Prostate gland (tissue), 2 donors: ENCODE measurements at regions not wholly inside any gene's neighbourhood (a gene's known extent, or its start where the extent isn't known, plus 50 kb on each side); places are given as distances from the start of the nearest gene placed in this dataset.

ENCODE experiments used
- DNase-seq: peaks from one replicate; pipeline ENCODE4 v3.0.0-alpha.2; 2019; ENCODE audit warnings: low spot score
- H3K27ac ChIP-seq, 2 donors: fragments of 200-600 bp; sonication (generic); 2 replicates each; pipeline ENCODE4 v1.5.1; 2017 to 2019
- H3K27me3 ChIP-seq: fragments of 200-600 bp; sonication (generic); replicated peaks from 2 replicates; pipeline ENCODE4 v1.5.1; 2019; ENCODE audit not compliant: insufficient read depth
- H3K36me3 ChIP-seq, 2 donors: fragments of 200-600 bp; sonication (generic); 1 replicate in 1 of 2; 2 replicates in 1 of 2; pipeline versions ENCODE4 v1.5.1 to v1.8.1; 2017 to 2019
- H3K4me1 ChIP-seq: fragments of 200-600 bp; sonication (generic); replicated peaks from 2 replicates; pipeline ENCODE4 v1.5.1; 2019
- H3K4me3 ChIP-seq, 2 donors: fragments of 200-600 bp; sonication (generic); 2 replicates each; pipeline ENCODE4 v1.5.1; 2017 to 2019
- H3K9me3 ChIP-seq: fragments of 200-600 bp; sonication (generic); 2 replicates; pipeline ENCODE4 v1.5.1; 2017
- POLR2A ChIP-seq: fragments of 450-650 bp; IDR thresholded peaks from one replicate; pipeline ENCODE4 v1.6.1; 2016; ENCODE audit warnings: antibody characterized with exemption, mild to moderate bottlenecking
- POLR2AphosphoS5 ChIP-seq: sonication (generic); formaldehyde crosslinking; IDR thresholded peaks from one replicate; pipeline ENCODE4 v1.6.1; 2017; ENCODE audit warnings: antibody characterized with exemption
- WGBS: methylation state at CpG from one replicate; pipeline ENCODE4 v1.1.5; 2018; 5-methylcytosine and 5-hydroxymethylcytosine counted together
- intact Hi-C: fragments of 100-400 bp; cut with DNase I; formaldehyde crosslinking; loops from one replicate; pipeline ENCODE4 v1.14.2; 2022
- TF ChIP-seq, protein P1 (sequence below), 4 experiments: fragments of 200-600 bp in 2 of 4; fragments of 450-650 bp in 2 of 4; sonication (generic) in 2 of 4; IDR thresholded peaks; 1 replicate in 3 of 4; 2 replicates in 1 of 4; pipeline ENCODE4 v1.5.1; 2016 to 2019; ENCODE audit warnings: antibody characterized with exemption in 4 of 4, mild to moderate bottlenecking in 2 of 4, moderate library complexity in 2 of 4

DNA sequence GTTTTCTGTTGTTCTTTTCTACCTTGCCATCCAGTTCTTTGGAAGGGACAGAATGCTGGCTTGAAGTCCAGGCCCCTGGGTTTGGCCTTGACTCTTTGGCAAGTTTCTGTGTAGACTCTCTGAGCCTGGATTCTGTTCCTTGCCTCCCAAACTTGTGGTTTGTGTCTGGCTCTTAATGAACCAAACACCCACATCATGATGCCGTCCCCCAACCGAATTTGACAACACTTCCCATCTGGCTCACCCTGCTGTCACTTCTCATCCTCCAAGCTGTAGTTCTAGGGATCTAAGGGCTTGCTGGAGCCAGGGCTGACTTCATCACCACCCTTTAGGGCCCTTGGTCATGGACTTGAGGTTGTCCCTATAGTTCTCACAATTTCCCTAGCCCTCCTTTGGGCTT lies 68.9 kb upstream of the CELF4 start:
- DNase-seq, result no peak
- H3K9me3 ChIP-seq, result no peaks in the 10 kb centered on the region
- H3K4me1 ChIP-seq, result no peaks in the 10 kb centered on the region
- 89% methylated on average over 2 of the region's 2 CpGs for WGBS
- TF ChIP-seq POLR2A (no peak), POLR2AphosphoS5 (no peak)
- TF ChIP-seq, protein P1, sequence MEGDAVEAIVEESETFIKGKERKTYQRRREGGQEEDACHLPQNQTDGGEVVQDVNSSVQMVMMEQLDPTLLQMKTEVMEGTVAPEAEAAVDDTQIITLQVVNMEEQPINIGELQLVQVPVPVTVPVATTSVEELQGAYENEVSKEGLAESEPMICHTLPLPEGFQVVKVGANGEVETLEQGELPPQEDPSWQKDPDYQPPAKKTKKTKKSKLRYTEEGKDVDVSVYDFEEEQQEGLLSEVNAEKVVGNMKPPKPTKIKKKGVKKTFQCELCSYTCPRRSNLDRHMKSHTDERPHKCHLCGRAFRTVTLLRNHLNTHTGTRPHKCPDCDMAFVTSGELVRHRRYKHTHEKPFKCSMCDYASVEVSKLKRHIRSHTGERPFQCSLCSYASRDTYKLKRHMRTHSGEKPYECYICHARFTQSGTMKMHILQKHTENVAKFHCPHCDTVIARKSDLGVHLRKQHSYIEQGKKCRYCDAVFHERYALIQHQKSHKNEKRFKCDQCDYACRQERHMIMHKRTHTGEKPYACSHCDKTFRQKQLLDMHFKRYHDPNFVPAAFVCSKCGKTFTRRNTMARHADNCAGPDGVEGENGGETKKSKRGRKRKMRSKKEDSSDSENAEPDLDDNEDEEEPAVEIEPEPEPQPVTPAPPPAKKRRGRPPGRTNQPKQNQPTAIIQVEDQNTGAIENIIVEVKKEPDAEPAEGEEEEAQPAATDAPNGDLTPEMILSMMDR (IDR thresholded peaks at IDR 0.05), result no peak
- H3K4me3 ChIP-seq, result no peak overlapping the region
- H3K36me3 ChIP-seq, result no peaks in the 10 kb centered on the region
- H3K27me3 ChIP-seq, result no peaks in the 10 kb centered on the region
- no peak overlapping the region for H3K27ac ChIP-seq
- intact Hi-C loops, result no loop called here

DNA sequence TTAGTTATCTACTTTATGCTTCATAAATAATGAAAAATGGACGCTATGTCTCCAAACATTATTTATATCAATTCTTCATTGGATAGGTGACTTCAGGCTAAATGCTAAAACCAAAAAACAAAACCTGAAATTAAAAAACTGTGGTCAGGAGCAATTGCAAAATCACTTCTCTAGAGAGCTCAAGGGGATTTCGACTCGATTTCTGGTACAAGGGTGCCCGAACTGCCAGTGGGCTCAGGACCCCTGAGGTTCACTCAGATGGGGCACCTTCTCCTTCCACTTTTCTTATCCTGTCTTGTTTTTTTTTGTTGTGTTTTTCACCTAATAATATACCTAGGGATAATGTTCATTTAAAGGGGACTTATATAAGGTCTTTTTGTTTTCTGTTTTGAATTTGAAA lies 65.8 kb upstream of the CELF4 start:
- Histone ChIP-seq H3K36me3 (no peaks in the 10 kb centered on the region), H3K4me3 (no peak overlapping the region), H3K27ac (no peak overlapping the region), H3K4me1 (no peaks in the 10 kb centered on the region), H3K9me3 (no peaks in the 10 kb centered on the region), H3K27me3 (no peaks in the 10 kb centered on the region)
- intact Hi-C loops, result no loop called here
- TF ChIP-seq, protein P1 (IDR thresholded peaks at IDR 0.05), result no peak
- TF ChIP-seq POLR2A, result no peak
- TF ChIP-seq POLR2AphosphoS5, result no peak
- WGBS, result 88% methylated on average over 4 of the region's 4 CpGs
- no peak for DNase-seq

DNA sequence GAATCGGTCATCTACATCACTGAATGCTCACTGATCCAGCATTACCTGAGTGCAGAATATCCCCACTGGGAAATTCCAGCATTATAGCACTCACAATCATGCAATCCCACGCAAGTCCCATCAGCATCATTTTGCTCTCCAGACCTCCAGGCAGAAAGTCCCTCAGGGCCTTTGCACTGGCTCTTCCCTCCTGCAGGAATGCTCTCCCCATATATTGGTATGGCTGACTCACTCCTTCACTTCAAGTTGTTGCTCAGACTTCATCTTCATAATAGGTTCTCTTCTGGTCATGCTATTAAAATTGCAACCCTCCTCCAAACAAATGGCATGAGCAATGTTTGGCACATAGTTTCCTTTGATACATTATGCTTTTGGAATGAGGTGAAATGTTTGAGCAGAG lies 64.7 kb upstream of the CELF4 start:
- intact Hi-C loops, result no loop called here
- H3K36me3 ChIP-seq, result no peaks in the 10 kb centered on the region
- DNase-seq, result no peak
- no peak overlapping the region for H3K4me3 ChIP-seq
- H3K4me1 ChIP-seq, result no peaks in the 10 kb centered on the region
- H3K27ac ChIP-seq, result no peak overlapping the region
- no peaks in the 10 kb centered on the region for H3K9me3 ChIP-seq
- TF ChIP-seq, protein P1 (IDR thresholded peaks at IDR 0.05), result no peak
- TF ChIP-seq POLR2AphosphoS5, result no peak
- TF ChIP-seq POLR2A, result no peak
- 98% methylated on average over 2 of the region's 2 CpGs for WGBS
- H3K27me3 ChIP-seq, result no peaks in the 10 kb centered on the region

DNA sequence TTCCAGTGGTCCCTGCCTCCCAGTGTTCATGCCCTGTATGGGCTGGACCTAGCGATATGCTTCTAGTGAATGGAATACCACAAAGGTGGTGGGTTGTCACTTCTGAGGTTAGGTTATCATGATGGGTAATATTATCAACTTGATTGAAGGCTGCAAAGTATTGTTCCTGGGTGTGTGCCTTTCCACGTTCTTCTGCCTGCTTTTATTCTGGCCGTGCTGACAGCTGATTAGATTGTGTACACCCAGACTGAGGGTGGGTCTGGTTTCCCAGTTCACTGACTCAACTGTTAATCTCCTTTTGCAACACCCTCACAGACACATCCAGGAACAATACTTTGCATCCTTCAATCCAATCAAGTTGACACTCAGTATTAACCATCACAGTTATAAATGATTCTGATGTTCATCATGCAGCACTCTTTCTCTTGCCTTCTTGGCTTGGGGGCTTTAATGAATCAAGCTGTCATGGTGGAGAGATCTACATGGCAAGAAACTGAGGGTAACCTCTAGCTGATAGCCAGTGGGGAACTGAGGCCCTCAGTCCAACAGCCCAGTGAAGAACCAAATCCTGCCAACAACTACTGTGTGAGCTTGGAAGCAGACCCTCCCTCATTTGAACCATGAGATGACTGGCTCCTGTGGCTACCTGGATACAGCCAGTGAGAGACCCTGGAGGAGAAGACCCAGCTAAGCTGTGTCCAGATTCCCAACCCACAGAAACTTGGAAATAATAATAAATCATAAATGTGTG lies 63.0 kb upstream of the CELF4 start:
- DNase-seq, result no peak
- TF ChIP-seq, protein P1 (IDR thresholded peaks at IDR 0.05), result no peak
- no peak for TF ChIP-seq POLR2A
- TF ChIP-seq POLR2AphosphoS5, result no peak
- H3K27ac ChIP-seq, result no peak overlapping the region
- H3K36me3 ChIP-seq, result no peaks in the 10 kb centered on the region
- H3K4me3 ChIP-seq, result no peak overlapping the region
- intact Hi-C loops, result no loop called here
- WGBS, result 92% methylated on average over 3 of the region's 3 CpGs
- no peaks in the 10 kb centered on the region for H3K27me3 ChIP-seq
- no peaks in the 10 kb centered on the region for H3K4me1 ChIP-seq
- no peaks in the 10 kb centered on the region for H3K9me3 ChIP-seq

DNA sequence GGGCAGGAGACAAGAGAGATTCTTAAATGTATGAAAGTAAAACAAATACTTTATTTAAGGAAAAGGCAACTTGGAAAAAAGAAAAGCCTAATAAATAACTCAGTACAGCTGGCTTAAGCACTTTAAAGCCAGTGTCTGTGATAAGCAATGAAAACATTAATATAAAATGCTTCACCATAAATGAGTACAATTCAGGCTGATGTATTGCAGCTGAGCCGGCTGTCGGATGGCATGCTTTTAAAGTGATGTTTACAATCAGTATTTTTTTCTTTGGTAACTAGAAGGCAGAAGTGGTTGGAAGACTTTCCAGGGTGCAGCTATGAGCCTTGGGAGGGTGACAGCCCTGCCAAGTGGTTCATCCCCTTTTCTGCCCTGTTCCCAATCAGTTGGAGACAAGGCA lies 58.7 kb upstream of the CELF4 start:
- Histone ChIP-seq H3K4me1 (no peaks in the 10 kb centered on the region), H3K9me3 (no peaks in the 10 kb centered on the region), H3K36me3 (no peaks in the 10 kb centered on the region), H3K4me3 (no peak overlapping the region), H3K27me3 (no peaks in the 10 kb centered on the region), H3K27ac (no peak overlapping the region)
- WGBS, result 10% methylated on average over 2 of the region's 2 CpGs
- no peak for DNase-seq
- TF ChIP-seq POLR2AphosphoS5 (no peak), POLR2A (no peak)
- TF ChIP-seq, protein P1 (IDR thresholded peaks at IDR 0.05), result no peak
- intact Hi-C loops, result no loop called here
